ENCODE measurements at regions not wholly inside any gene's neighbourhood (a gene's known extent, or its start where the extent isn't known, plus 50 kb on each side); places are given as distances from the start of the nearest gene placed in this dataset.

GRCh38 chr3:177340243-177340830 lies 143.1 kb upstream of the TBL1XR1 start:
- TF ChIP-seq TAF1 (IDR thresholded peaks at IDR 0.05; ENCODE audit: borderline replicate concordance, low read depth, low read length) (no peak), POLR2A (IDR thresholded peaks at IDR 0.05; ENCODE audit: low read depth, low read length) (no peak), POLR2AphosphoS5 (IDR thresholded peaks at IDR 0.05; ENCODE audit: low read depth, low read length) (no peak)
- DNase-seq (ENCODE audit: insufficient read length), result no peak
- no peak for FAIRE-seq

DNA sequence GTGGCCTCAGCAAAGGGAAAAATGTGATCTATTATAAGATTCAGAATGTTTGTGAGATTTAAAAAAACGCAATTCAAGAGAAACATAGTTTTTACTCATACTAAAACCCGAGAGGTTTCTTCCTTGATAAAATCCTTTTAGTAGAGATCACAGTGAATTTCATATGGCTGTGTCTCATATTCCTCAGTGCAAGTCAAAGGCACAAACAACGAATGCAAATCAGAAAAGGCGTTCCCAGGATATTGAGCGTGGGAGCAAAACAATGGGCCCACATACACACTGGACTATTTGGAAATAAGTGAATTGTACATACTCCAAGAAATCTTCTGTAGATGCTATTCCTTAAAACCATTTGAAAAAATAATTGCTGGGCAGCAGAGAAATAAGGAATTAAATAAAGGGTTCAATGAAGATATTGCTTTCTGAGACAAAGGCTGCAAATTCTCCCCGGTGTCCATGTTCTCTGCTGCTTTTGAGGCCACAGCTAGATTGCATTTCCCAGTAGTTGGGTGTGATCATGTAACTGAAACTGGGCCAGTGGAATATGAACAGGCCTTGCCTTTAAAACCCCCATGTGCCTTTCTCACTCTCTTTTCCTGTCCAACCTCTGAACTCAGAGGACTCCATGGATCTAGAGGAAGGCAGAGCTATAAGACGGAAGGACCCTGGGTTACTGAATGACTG lies 144.6 kb upstream of the TBL1XR1 start:
- FAIRE-seq (no peak), DNase-seq (ENCODE audit: insufficient read length) (no peak)
- TF ChIP-seq TAF1 (IDR thresholded peaks at IDR 0.05; ENCODE audit: borderline replicate concordance, low read depth, low read length), result no peak
- TF ChIP-seq POLR2A (IDR thresholded peaks at IDR 0.05; ENCODE audit: low read depth, low read length), result no peak
- TF ChIP-seq POLR2AphosphoS5 (IDR thresholded peaks at IDR 0.05; ENCODE audit: low read depth, low read length), result no peak

DNA sequence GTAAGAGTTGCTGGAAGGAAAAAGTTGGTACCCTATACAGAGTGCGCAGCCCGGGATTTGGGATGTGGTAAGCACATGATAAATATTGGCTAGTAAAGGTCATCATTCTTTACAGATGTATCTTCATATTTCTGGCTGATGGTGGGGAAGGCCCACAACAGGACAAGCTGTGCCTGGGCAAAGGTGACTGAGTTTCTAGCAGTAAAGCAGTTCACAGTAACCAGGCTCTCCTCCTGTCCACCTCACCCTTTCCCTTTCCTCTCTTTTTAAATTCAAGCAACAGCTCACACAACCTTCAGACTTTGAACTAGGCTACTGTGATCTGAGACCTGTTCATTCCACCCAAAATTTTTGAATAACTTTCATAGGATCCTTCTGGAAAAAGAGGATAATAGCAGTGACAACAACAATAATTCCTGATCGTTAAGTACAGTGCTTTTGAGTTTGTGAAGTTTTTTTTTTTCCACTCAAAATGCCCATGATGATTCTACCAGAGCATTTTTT lies 145.9 kb upstream of the TBL1XR1 start:
- FAIRE-seq (no peak), DNase-seq (ENCODE audit: insufficient read length) (no peak)
- TF ChIP-seq POLR2AphosphoS5 (IDR thresholded peaks at IDR 0.05; ENCODE audit: low read depth, low read length) (no peak), POLR2A (IDR thresholded peaks at IDR 0.05; ENCODE audit: low read depth, low read length) (no peak), TAF1 (IDR thresholded peaks at IDR 0.05; ENCODE audit: borderline replicate concordance, low read depth, low read length) (no peak)

GRCh38 chr3:177345049-177345972 lies 148.0 kb upstream of the TBL1XR1 start:
- FAIRE-seq (peak; percentile 60), DNase-seq (ENCODE audit: insufficient read length) (no peak)
- no peak for TF ChIP-seq POLR2AphosphoS5 (IDR thresholded peaks at IDR 0.05; ENCODE audit: low read depth, low read length)
- no peak for TF ChIP-seq TAF1 (IDR thresholded peaks at IDR 0.05; ENCODE audit: borderline replicate concordance, low read depth, low read length)
- no peak for TF ChIP-seq POLR2A (IDR thresholded peaks at IDR 0.05; ENCODE audit: low read depth, low read length)

DNA sequence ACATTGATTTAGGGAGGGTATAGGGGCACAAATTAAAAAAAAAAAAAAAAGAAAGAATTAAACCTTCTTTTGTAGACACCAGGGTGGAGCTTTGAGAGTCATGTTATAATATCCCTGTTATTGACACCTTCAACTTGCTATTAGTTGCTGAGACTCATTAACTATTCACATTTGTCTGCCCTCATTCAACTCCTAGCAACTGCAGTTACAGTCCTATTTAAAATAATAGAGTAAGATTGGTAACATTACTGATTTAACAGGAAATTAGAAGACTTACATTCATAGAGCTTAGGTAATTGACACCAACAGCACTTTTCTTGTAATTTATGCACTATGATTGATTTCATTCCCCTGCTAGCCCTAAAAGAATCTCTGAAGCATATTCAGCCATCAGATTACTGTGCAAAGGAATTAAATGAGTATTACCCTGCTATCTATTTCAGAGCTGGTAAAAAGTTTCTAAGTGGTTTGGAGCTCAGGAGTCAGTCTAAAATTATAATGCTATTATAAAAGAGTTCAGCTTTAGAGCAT lies 148.8 kb upstream of the TBL1XR1 start:
- no peak for TF ChIP-seq POLR2AphosphoS5 (IDR thresholded peaks at IDR 0.05; ENCODE audit: low read depth, low read length)
- no peak for TF ChIP-seq TAF1 (IDR thresholded peaks at IDR 0.05; ENCODE audit: borderline replicate concordance, low read depth, low read length)
- TF ChIP-seq POLR2A (IDR thresholded peaks at IDR 0.05; ENCODE audit: low read depth, low read length), result no peak
- DNase-seq (ENCODE audit: insufficient read length) (no peak), FAIRE-seq (no peak)

- TF ChIP-seq TAF1 (IDR thresholded peaks at IDR 0.05; ENCODE audit: borderline replicate concordance, low read depth, low read length) (no peak), POLR2AphosphoS5 (IDR thresholded peaks at IDR 0.05; ENCODE audit: low read depth, low read length) (no peak), POLR2A (IDR thresholded peaks at IDR 0.05; ENCODE audit: low read depth, low read length) (no peak)
- DNase-seq (ENCODE audit: insufficient read length), result no peak
- no peak for FAIRE-seq
These were observed 149.6 kb upstream of the TBL1XR1 start for GRCh38 chr3:177346878-177347277.

DNA sequence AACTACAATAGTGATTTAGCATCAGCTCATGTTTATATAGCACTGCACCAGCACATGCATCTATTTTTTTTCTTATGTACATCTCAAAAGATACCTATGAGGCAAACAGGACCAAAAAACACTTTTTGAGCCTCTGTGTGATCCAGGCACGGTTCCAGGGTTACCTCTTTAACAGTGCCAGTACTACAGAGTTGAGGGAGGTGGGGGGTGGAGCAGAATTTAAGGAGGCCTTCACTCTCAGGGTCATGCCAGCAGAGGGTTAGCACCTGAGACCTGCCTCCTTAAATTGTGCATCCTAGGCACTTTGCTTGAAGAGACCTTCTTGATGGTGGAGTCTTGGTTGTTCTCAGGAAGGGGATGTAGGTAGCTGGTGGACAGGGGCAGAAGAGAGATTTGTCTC lies 150.3 kb upstream of the TBL1XR1 start:
- FAIRE-seq (no peak), DNase-seq (ENCODE audit: insufficient read length) (no peak)
- TF ChIP-seq TAF1 (IDR thresholded peaks at IDR 0.05; ENCODE audit: borderline replicate concordance, low read depth, low read length) (no peak), POLR2A (IDR thresholded peaks at IDR 0.05; ENCODE audit: low read depth, low read length) (no peak), POLR2AphosphoS5 (IDR thresholded peaks at IDR 0.05; ENCODE audit: low read depth, low read length) (no peak)

GRCh38 chr3:177348974-177349373 lies 151.7 kb upstream of the TBL1XR1 start:
- peak; percentile 63 for FAIRE-seq
- DNase-seq (ENCODE audit: insufficient read length), result no peak
- no peak for TF ChIP-seq TAF1 (IDR thresholded peaks at IDR 0.05; ENCODE audit: borderline replicate concordance, low read depth, low read length)

GRCh38 chr3:177349384-177349783 lies 152.1 kb upstream of the TBL1XR1 start:
- TF ChIP-seq TAF1 (IDR thresholded peaks at IDR 0.05; ENCODE audit: borderline replicate concordance, low read depth, low read length), result no peak
- TF ChIP-seq POLR2A (IDR thresholded peaks at IDR 0.05; ENCODE audit: low read depth, low read length), result no peak
- no peak for TF ChIP-seq POLR2AphosphoS5 (IDR thresholded peaks at IDR 0.05; ENCODE audit: low read depth, low read length)
- FAIRE-seq (no peak), DNase-seq (ENCODE audit: insufficient read length) (no peak)

- FAIRE-seq (no peak), DNase-seq (ENCODE audit: insufficient read length) (no peak)
- TF ChIP-seq POLR2A (IDR thresholded peaks at IDR 0.05; ENCODE audit: low read depth, low read length) (no peak), TAF1 (IDR thresholded peaks at IDR 0.05; ENCODE audit: borderline replicate concordance, low read depth, low read length) (no peak), POLR2AphosphoS5 (IDR thresholded peaks at IDR 0.05; ENCODE audit: low read depth, low read length) (no peak)
These were observed 152.8 kb upstream of the TBL1XR1 start for GRCh38 chr3:177350121-177350520.

GRCh38 chr3:177351206-177351605 lies 153.9 kb upstream of the TBL1XR1 start:
- no peak for FAIRE-seq
- no peak for DNase-seq (ENCODE audit: insufficient read length)
- no peak for TF ChIP-seq POLR2A (IDR thresholded peaks at IDR 0.05; ENCODE audit: low read depth, low read length)
- TF ChIP-seq POLR2AphosphoS5 (IDR thresholded peaks at IDR 0.05; ENCODE audit: low read depth, low read length), result no peak
- no peak for TF ChIP-seq TAF1 (IDR thresholded peaks at IDR 0.05; ENCODE audit: borderline replicate concordance, low read depth, low read length)
